ENCODE measurements at regions not wholly inside any gene's neighbourhood (a gene's known extent, or its start where the extent isn't known, plus 50 kb on each side); places are given as distances from the start of the nearest gene placed in this dataset.

DNA sequence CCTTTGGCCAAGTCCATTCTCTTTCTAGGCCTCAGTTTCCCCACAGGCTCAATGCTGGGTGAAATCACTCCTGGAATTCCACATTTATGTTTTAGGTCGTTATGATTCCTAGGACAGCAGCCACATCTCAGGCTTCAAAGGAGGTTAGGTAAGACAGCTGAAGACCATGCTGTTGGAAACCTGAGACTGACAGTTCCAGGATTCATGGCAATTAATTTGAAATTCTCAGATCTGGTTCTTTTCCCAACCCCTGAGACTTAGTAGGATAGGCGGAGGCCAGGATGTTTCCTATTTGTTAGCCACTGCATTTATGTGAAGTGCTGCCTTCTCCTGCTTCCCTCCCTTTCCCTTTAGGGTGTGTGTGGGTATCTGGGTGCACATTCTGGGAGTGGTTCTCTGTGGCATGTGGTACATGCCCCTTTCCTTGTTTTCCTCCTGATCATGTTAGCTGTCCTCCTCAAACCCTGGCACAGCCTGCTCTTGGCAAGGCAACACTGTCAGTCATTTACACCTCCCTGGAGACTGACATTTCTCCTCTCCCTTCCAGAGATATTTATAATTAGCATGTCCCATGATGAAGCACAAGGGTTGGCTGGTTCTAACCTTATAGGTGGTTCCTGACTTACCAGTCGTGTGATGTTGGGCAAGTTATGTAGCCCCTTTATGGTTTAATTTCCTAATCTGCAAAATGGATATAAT, 91.4 kb upstream of the SALL1 start:
- Histone ChIP-seq H4K20me1 (ENCODE audit: insufficient read depth, poor library complexity, severe bottlenecking) (no peaks in the 10 kb centered on the region), H3K9me2 (replicated peaks; ENCODE audit: insufficient read depth) (no peaks in the 10 kb centered on the region), H3K9me3 (ENCODE audit: low read depth) (peaks cover 5% of the 10 kb centered on the region), H3K79me2 (no peaks in the 10 kb centered on the region), H3K36me3 (replicated peaks; ENCODE audit: insufficient read depth, low read depth) (no peaks in the 10 kb centered on the region), H3K4me3 (no peak overlapping the region), H2AFZ (no peak overlapping the region), H3K4me1 (ENCODE audit: insufficient read depth) (peaks cover 12% of the 10 kb centered on the region), H3K27ac (no peak overlapping the region), H3K4me2 (no peak overlapping the region), H3K27me3 (peaks cover 71% of the 10 kb centered on the region)
- WGBS (ENCODE audit: low lambda C conversion rate, missing lambda C conversion rate): 89% methylated on average over 3 of the region's 3 CpGs
- no peak for TF ChIP-seq EZH2phosphoT487 (IDR thresholded peaks at IDR 0.05; ENCODE audit: low read depth, severe bottlenecking, unreplicated experiment)
- no peak for TF ChIP-seq EZH2 (IDR thresholded peaks at IDR 0.05; ENCODE audit: borderline replicate concordance)
- TF ChIP-seq, protein P1, sequence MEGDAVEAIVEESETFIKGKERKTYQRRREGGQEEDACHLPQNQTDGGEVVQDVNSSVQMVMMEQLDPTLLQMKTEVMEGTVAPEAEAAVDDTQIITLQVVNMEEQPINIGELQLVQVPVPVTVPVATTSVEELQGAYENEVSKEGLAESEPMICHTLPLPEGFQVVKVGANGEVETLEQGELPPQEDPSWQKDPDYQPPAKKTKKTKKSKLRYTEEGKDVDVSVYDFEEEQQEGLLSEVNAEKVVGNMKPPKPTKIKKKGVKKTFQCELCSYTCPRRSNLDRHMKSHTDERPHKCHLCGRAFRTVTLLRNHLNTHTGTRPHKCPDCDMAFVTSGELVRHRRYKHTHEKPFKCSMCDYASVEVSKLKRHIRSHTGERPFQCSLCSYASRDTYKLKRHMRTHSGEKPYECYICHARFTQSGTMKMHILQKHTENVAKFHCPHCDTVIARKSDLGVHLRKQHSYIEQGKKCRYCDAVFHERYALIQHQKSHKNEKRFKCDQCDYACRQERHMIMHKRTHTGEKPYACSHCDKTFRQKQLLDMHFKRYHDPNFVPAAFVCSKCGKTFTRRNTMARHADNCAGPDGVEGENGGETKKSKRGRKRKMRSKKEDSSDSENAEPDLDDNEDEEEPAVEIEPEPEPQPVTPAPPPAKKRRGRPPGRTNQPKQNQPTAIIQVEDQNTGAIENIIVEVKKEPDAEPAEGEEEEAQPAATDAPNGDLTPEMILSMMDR (IDR thresholded peaks at IDR 0.05; ENCODE audit: poor library complexity): no peak
- DNase-seq (ENCODE audit: low spot score): no peak

DNA sequence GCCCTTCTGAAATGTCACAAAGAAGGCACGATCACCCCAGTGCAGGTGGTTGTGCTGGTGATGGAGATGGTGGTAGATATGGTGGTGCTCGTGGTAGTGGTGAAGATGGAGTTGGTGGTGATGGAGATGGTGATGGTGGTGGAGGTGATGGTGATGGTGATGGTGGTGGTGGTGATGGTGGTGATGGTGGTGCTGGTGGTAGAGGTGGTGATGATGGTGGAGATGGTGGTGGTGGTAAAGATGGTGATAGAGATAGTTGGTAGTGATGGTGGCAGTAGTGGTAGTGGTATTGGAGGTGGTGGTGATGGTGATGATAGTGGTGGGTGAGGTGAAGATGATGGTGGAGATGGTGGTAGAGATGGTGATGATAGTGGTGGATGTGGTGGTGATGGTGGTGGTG, 88.1 kb upstream of the SALL1 start:
- peaks cover 13% of the 10 kb centered on the region for H3K4me1 ChIP-seq (ENCODE audit: insufficient read depth)
- peaks cover 45% of the 10 kb centered on the region for H3K27me3 ChIP-seq
- H3K79me2 ChIP-seq: no peaks in the 10 kb centered on the region
- no peak overlapping the region for H3K4me2 ChIP-seq
- no peaks in the 10 kb centered on the region for H3K36me3 ChIP-seq (replicated peaks; ENCODE audit: insufficient read depth, low read depth)
- H3K9me2 ChIP-seq (replicated peaks; ENCODE audit: insufficient read depth): no peaks in the 10 kb centered on the region
- no peaks in the 10 kb centered on the region for H3K9me3 ChIP-seq (ENCODE audit: low read depth)
- TF ChIP-seq, protein P1 (IDR thresholded peaks at IDR 0.05; ENCODE audit: poor library complexity): no peak
- no peak for TF ChIP-seq EZH2phosphoT487 (IDR thresholded peaks at IDR 0.05; ENCODE audit: low read depth, severe bottlenecking, unreplicated experiment)
- WGBS (ENCODE audit: low lambda C conversion rate, missing lambda C conversion rate): 94% methylated on average over 2 of the region's 2 CpGs
- H4K20me1 ChIP-seq (ENCODE audit: insufficient read depth, poor library complexity, severe bottlenecking): no peaks in the 10 kb centered on the region
- no peak overlapping the region for H2AFZ ChIP-seq
- H3K27ac ChIP-seq: no peak overlapping the region
- no peak overlapping the region for H3K4me3 ChIP-seq
- DNase-seq (ENCODE audit: low spot score): no peak

DNA sequence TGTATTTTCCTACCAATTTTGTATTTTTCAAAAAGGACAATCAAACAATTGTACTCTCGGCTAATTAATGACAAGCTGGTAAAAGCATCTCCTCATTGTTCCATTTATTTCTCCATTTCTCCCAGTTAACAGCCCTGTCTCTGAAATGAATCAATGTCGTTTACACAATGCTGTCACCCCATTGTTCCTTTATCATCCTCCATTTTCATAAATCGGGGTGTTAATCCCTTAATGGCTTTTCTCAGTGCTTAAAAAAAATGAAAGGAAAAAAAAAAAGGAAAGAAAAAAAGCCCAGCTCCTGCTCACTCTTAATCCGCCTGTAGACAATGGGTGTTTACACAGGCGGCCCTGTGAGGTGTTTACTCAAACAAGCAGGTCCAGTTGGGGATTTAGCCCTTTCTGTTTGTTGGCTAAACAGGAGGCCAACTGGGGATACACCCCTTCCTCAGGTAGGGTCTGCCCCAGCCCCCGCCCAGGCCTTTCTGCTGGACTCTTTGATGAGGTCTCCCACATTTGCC, 86.8 kb upstream of the SALL1 start:
- no peak for DNase-seq (ENCODE audit: low spot score)

More for the DNA sequence above, 86.8 kb upstream of the SALL1 start:
- Histone ChIP-seq H3K79me2 (no peaks in the 10 kb centered on the region), H3K27me3 (peaks cover 45% of the 10 kb centered on the region), H4K20me1 (ENCODE audit: insufficient read depth, poor library complexity, severe bottlenecking) (no peaks in the 10 kb centered on the region), H3K4me1 (ENCODE audit: insufficient read depth) (peaks cover 6% of the 10 kb centered on the region), H3K27ac (no peak overlapping the region), H2AFZ (no peak overlapping the region), H3K4me3 (no peak overlapping the region), H3K9me2 (replicated peaks; ENCODE audit: insufficient read depth) (no peaks in the 10 kb centered on the region), H3K36me3 (replicated peaks; ENCODE audit: insufficient read depth, low read depth) (no peaks in the 10 kb centered on the region), H3K4me2 (no peak overlapping the region), H3K9me3 (ENCODE audit: low read depth) (no peaks in the 10 kb centered on the region)
- TF ChIP-seq EZH2phosphoT487 (IDR thresholded peaks at IDR 0.05; ENCODE audit: low read depth, severe bottlenecking, unreplicated experiment): no peak
- TF ChIP-seq, protein P1 (IDR thresholded peaks at IDR 0.05; ENCODE audit: poor library complexity): no peak
- no peak for TF ChIP-seq EZH2 (IDR thresholded peaks at IDR 0.05; ENCODE audit: borderline replicate concordance)
- 32% methylated on average over 6 of the region's 6 CpGs for WGBS (ENCODE audit: low lambda C conversion rate, missing lambda C conversion rate)
